ENCODE measurements at regions not wholly inside any gene's neighbourhood (a gene's known extent, or its start where the extent isn't known, plus 50 kb on each side); places are given as distances from the start of the nearest gene placed in this dataset.

DNA sequence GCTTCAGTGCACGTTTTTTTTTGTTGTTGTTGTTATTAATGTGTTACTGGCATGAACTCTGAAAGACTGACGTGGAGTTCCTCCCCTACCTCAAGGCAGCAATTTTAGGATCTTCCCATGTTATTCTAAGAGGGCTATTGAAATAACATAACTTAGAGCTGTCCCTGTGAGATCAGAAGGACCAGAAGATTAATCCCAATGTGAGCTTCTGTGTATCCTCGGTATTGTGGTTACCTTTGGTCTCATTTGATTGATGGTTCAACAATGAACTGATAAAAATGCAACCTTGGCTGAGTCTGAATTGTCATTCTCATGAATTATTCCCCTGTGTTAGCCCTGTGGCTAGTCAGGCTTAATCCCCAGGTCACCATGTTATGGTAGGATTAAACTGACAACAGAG, 394.1 kb downstream of the TRIB2 start:
- DNase-seq: no peak

DNA sequence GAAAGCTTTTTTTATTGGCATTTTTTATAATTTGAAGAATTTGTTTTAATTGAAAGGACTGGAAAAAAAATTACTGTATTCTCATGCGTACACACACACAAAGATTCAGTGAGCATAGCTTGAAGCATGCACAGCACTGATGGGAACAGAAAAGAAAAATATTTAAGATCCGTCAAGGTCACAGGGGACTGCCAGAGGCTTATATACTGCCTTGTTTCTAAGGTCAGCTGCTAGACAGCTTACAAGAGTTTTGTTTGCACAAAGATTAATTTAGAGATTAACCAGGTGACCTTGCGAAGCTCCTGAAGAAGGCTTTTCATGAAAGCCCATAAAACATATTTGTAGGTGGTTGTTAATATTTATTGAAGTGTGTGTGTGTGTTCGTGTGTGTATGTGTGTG, 396.3 kb downstream of the TRIB2 start:
- DNase-seq: no peak

GRCh38 chr2:13114391-13114790, 397.7 kb downstream of the TRIB2 start:
- DNase-seq: no peak

GRCh38 chr2:13115643-13116042, 398.9 kb downstream of the TRIB2 start:
- DNase-seq: no peak

DNA sequence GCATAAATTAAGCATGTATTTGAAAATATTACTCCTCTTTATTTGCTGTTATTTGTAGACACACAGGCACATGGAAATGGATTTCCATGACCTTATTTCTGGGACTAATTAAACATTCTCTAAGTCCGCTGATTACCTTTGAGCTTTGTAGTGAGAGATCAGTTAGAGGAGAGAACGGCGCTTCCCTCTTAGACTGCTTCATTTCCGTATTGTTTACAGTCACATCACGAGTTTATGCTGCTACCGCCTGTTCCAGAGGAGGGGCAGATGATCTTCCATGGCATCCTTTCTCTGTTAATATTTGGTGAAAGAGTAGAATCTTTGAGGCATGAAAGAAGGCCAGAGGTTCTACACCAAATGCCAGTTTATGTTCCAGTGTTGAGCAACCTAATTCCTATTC, 404.4 kb downstream of the TRIB2 start:
- no peak for DNase-seq

DNA sequence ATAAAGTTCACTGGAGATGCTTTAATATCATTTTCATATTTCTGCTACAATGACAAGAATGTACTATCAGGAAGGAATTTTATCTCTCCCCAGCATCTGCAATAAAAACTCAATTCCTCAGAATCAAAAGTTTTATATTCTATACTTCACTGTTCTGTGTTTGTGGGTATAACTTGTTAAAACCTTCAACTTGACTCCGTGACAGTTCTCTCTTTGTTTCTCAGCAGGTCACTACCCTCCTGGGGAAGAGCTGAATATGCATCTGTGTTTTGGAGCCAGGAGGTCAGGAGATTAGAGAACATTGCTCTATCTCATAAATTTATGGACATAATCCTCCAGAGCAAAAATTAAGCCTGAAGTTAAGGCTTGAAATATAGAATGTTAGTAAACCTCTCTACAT, 411.4 kb downstream of the TRIB2 start:
- no peak for DNase-seq

- no peak for DNase-seq
These were observed 418.6 kb downstream of the TRIB2 start for GRCh38 chr2:13135369-13135768.

DNA sequence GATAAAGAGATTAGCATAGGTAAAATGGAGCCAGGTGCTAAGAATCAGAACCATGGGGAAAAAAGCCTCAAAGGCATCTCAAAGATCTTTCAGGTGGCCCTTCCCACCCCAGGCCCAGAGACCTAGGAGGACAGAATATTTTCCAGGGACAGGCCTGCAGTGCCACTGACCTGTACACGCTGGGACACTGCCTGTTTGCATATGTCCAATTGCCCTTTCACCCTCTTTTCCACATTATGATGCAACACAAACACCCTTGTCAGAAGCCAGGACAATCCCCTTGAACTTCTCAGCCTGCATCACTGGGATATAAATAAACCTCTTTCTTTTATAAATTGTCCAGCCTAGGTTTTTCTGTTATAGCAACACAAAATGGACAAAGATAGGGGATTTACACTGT, 419.1 kb downstream of the TRIB2 start:
- no peak for DNase-seq

GRCh38 chr2:13137679-13138078, 420.9 kb downstream of the TRIB2 start:
- no peak for DNase-seq

DNA sequence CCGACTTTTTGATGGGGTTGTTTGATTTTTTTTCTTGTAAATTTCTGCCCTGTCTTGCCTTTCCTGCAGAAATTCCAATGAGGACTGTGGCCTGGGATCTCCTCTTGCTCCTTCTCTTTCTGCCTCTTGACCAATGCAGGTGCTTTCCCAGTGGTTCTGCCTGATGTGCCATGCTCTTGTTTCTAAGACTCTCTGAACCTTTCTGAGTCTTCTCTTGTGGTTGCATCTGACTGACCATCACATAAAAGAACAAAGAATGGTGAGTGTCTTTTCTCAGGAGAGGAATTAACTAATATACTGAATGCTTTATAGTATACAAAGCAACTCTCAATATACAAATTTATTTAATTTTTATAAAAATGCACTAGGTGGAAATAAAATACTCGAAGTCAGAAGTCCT, 424.6 kb downstream of the TRIB2 start:
- no peak for DNase-seq

- no peak for DNase-seq
These were observed 426.7 kb downstream of the TRIB2 start for GRCh38 chr2:13143451-13143850.

GRCh38 chr2:13156916-13157315, 440.2 kb downstream of the TRIB2 start:
- no peak for DNase-seq

DNA sequence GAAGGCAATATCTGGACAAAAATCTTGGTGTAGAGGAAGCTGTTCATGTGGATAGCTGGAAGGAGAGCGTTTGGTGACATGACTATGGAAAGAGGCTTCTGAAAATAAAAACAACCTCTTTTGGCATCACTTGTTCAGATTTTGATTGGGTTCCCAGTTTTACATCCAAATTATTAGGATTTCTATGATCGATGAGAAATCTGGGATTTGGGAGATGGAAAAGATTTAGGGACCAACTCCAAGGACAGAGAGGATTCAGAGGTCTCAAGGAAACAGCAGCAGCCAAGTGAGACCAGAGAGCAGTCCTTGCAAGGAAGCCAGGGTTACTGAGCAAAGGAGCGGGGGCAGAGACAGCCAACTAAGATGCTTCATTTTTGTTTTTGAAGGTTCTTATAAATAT, 441.7 kb downstream of the TRIB2 start:
- DNase-seq: no peak

DNA sequence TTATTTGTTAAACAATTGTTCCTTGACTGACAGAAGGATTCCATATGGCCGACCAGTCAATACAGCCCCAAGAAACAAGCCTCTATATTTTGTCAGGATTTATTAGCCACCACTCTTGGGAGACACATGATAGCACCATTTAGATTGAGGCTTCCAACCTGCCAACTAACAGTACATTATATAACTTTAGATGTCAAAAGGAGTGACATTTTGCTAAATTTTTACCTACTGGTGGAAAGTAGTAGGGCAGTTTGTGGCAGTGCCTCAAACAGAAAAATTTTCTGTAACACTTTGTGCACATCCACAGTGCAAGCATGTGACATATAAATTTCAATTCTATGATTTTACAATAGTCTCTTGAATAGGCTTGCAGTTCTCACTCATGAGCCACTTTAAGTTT, 464.0 kb downstream of the TRIB2 start:
- DNase-seq: no peak

GRCh38 chr2:13193075-13193474, 476.3 kb downstream of the TRIB2 start:
- DNase-seq: no peak

- DNase-seq: peak; percentile 19
These were observed 477.2 kb downstream of the TRIB2 start for GRCh38 chr2:13193900-13194299.

GRCh38 chr2:13195270-13195669, 478.5 kb downstream of the TRIB2 start:
- no peak for DNase-seq

DNA sequence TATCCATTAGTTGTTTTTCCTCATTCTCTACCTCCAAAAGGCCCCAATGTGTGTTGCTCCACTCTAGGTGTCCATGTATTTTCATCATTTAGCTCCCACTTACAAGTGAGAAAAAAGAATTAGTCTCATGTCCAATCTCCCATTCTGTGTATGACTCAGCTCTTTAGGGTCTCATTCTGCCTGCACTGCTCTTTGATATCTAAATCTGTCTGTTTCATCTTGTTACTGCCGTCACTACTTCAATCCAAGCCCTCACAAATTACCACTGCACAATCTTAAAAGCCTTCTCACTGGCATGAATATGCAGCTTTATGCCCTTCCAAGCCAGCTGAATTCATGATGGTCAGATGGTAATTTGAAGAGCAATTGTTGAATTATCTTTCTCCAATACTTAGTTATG, 480.5 kb downstream of the TRIB2 start:
- no peak for DNase-seq

DNA sequence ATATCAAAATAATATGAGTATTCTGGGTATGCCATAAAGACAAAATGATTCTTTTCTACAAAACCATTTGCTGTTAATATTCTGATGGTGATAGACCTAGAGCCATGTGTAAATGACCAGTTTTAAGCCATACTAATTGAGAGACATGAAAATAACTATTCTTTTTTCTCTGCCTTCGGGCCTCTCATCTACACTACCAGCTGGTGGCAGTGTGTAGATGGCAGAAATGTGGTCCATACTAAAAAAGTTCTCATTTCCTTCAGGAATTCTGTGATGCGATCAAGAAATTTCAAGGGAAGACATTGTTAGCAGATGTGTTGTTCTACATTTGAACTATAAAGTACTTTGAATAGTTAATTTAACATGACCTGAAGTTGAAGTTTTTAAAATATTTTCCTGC, 485.2 kb downstream of the TRIB2 start:
- no peak for DNase-seq

DNA sequence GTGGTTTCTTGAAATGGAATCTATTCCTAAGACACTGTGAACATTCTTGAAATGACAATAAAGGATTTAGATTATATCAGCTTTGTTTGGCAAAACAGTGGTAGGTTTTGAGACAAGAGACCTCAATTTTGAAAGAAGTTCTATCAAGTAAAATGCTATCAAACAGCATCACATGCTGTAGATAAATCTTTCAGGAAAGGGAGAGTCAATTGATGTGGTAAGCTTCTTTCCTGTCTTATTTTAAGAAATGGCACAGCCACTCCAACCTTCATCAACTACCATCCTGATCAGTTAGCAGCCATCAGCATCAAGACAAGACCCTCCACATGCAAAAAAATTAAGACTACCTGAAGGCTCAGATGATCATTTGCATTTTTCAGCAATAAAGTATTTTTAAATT, 495.4 kb downstream of the TRIB2 start:
- no peak for DNase-seq

GRCh38 chr2:13218205-13218604, 501.5 kb downstream of the TRIB2 start:
- no peak for DNase-seq

DNA sequence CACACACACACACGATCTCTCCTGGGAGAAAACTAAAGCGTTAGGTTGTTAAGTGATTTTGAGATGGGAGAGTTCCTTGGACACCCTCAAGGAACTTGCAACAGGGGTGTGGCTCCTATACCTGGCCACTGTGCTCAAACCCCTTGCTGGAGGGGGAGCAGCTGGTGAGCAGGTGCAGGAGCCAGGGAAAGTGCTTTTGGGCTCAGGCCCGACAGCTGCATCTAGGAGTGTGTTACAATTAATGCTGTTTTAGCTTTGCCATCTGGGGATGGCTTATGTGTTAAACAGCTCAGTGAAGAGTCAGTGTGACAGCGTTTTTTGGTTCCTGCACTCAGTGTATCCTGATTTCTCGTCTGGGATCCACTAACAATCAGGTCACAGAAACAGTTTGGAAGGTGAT, 510.8 kb downstream of the TRIB2 start:
- DNase-seq: no peak

- DNase-seq: no peak
These were observed 513.5 kb downstream of the TRIB2 start for GRCh38 chr2:13230221-13230620.

DNA sequence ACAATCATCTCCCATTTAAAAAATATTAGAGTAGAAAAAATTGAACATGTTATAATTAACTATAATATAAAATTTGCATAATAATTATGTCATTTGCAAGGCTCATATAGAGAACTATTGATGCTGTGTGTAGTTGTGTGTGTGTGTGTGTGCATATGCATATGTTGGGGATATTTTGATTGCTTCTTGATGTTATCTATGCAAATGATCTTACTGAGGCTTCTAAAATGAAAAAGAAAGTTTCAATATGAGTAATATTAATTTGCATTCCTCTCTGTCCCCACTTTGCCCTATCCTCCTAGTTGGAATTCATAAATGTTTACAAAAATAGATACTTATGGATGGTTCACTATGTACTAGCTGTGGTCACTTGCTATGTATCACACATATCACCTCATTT, 523.3 kb downstream of the TRIB2 start:
- DNase-seq: no peak

- no peak for DNase-seq
These were observed 524.2 kb downstream of the TRIB2 start for GRCh38 chr2:13240789-13241487.

- DNase-seq: no peak
These were observed 535.9 kb downstream of the TRIB2 start for GRCh38 chr2:13252615-13253014.
